ENCODE measurements at regions not wholly inside any gene's neighbourhood (a gene's known extent, or its start where the extent isn't known, plus 50 kb on each side); places are given as distances from the start of the nearest gene placed in this dataset.
"Not testable (repeated sequence)": the region's sequence is repeated elsewhere in the genome, so short reads cannot be mapped to it uniquely, and the experiment has no call there.

GRCh38 chr12:67070307-67070600 lies 198.9 kb upstream of the CAND1 start:
- H3K4me3 ChIP-seq (ENCODE audit: low read depth, low read length): no peak overlapping the region
- TF ChIP-seq CTCF (IDR thresholded peaks at IDR 0.05; ENCODE audit: low read depth, low read length): no peak

- TF ChIP-seq CTCF (IDR thresholded peaks at IDR 0.05; ENCODE audit: low read depth, low read length): no peak
- no peak overlapping the region for H3K4me3 ChIP-seq (ENCODE audit: low read depth, low read length)
Observed at GRCh38 chr12:67070604-67071003, 198.6 kb upstream of the CAND1 start.

- H3K4me3 ChIP-seq (ENCODE audit: low read depth, low read length): not testable (repeated sequence)
Observed at GRCh38 chr12:67072281-67072680, 196.9 kb upstream of the CAND1 start.

GRCh38 chr12:67073336-67073735 lies 195.8 kb upstream of the CAND1 start:
- no peak for TF ChIP-seq CTCF (IDR thresholded peaks at IDR 0.05; ENCODE audit: low read depth, low read length)
- no peak overlapping the region for H3K4me3 ChIP-seq (ENCODE audit: low read depth, low read length)

GRCh38 chr12:67074072-67074471 lies 195.1 kb upstream of the CAND1 start:
- no peak overlapping the region for H3K4me3 ChIP-seq (ENCODE audit: low read depth, low read length)
- no peak for TF ChIP-seq CTCF (IDR thresholded peaks at IDR 0.05; ENCODE audit: low read depth, low read length)

- no peak overlapping the region for H3K4me3 ChIP-seq (ENCODE audit: low read depth, low read length)
- TF ChIP-seq CTCF (IDR thresholded peaks at IDR 0.05; ENCODE audit: low read depth, low read length): no peak
Observed at GRCh38 chr12:67077617-67078016, 191.5 kb upstream of the CAND1 start.

- TF ChIP-seq CTCF (IDR thresholded peaks at IDR 0.05; ENCODE audit: low read depth, low read length): no peak
- no peak overlapping the region for H3K4me3 ChIP-seq (ENCODE audit: low read depth, low read length)
Observed at GRCh38 chr12:67078957-67079356, 190.2 kb upstream of the CAND1 start.

GRCh38 chr12:67080637-67081036 lies 188.5 kb upstream of the CAND1 start:
- TF ChIP-seq CTCF (IDR thresholded peaks at IDR 0.05; ENCODE audit: low read depth, low read length): no peak
- H3K4me3 ChIP-seq (ENCODE audit: low read depth, low read length): no peak overlapping the region
